Upper lobe of left lung (tissue), 4 donors: ENCODE measurements at regions not wholly inside any gene's neighbourhood (a gene's known extent, or its start where the extent isn't known, plus 50 kb on each side); places are given as distances from the start of the nearest gene placed in this dataset.

Source experiments
- CTCF ChIP-seq, 6 experiments: fragments of 450-650 bp in 4 of 6; fragments of 200-600 bp in 2 of 6; sonication (generic) in 2 of 6; IDR thresholded peaks; one replicate each; pipeline ENCODE4 v1.5.1; 2016 to 2019; ENCODE audit warnings: antibody characterized with exemption in 6 of 6
- POLR2A ChIP-seq, 4 donors: fragments of 450-650 bp; IDR thresholded peaks; one replicate each; pipeline ENCODE4 v1.5.1; 2016 to 2017; ENCODE audit warnings: antibody characterized with exemption in 4 of 4, mild to moderate bottlenecking in 2 of 4
- POLR2AphosphoS5 ChIP-seq, 2 donors: sonication (generic); formaldehyde crosslinking; IDR thresholded peaks; one replicate each; pipeline ENCODE4 v1.5.1; 2017; ENCODE audit warnings: antibody characterized with exemption in 2 of 2

- TF ChIP-seq CTCF (IDR thresholded peaks at IDR 0.05) (no peak), POLR2AphosphoS5 (IDR thresholded peaks at IDR 0.05) (no peak), POLR2A (IDR thresholded peaks at IDR 0.05) (no peak)
Observed at GRCh38 chr6:135115834-135116233, 61.2 kb upstream of the HBS1L start.
